ENCODE measurements at regions not wholly inside any gene's neighbourhood (a gene's known extent, or its start where the extent isn't known, plus 50 kb on each side); places are given as distances from the start of the nearest gene placed in this dataset.

DNA sequence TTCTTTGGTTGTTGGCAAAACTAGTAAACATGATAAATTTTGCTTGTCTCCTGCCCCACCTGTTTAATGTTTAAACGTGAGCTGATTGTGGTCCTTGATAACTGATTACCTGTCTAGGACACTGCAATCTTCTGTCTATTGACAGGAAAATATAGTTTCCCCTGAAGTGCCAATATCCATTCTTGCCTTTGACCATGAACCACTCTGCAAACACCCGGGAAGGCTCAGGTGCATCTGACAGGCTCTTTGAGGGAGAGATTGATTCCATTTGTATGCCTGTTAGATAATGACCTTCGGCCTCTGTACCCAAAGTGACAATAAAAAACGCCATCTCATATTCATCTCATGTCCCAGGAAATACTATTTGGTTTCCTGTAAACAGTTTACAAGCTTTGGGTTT, 453.0 kb downstream of the CENPC start:
- TF ChIP-seq, protein P1, sequence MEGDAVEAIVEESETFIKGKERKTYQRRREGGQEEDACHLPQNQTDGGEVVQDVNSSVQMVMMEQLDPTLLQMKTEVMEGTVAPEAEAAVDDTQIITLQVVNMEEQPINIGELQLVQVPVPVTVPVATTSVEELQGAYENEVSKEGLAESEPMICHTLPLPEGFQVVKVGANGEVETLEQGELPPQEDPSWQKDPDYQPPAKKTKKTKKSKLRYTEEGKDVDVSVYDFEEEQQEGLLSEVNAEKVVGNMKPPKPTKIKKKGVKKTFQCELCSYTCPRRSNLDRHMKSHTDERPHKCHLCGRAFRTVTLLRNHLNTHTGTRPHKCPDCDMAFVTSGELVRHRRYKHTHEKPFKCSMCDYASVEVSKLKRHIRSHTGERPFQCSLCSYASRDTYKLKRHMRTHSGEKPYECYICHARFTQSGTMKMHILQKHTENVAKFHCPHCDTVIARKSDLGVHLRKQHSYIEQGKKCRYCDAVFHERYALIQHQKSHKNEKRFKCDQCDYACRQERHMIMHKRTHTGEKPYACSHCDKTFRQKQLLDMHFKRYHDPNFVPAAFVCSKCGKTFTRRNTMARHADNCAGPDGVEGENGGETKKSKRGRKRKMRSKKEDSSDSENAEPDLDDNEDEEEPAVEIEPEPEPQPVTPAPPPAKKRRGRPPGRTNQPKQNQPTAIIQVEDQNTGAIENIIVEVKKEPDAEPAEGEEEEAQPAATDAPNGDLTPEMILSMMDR (optimal IDR thresholded peaks at IDR 0.05 in 1 of 3, IDR thresholded peaks at IDR 0.05 in 1 of 3, conservative IDR thresholded peaks at IDR 0.05 in 1 of 3; ENCODE audit: extremely low read depth in 1 of 3, insufficient read depth in 2 of 3, low read length in 3 of 3) = no peak
- no peak for TF ChIP-seq EZH2 (IDR thresholded peaks at IDR 0.05; ENCODE audit: low read length)

Measured in keratinocyte (primary cell).